ENCODE measurements at regions not wholly inside any gene's neighbourhood (a gene's known extent, or its start where the extent isn't known, plus 50 kb on each side); places are given as distances from the start of the nearest gene placed in this dataset.

DNA sequence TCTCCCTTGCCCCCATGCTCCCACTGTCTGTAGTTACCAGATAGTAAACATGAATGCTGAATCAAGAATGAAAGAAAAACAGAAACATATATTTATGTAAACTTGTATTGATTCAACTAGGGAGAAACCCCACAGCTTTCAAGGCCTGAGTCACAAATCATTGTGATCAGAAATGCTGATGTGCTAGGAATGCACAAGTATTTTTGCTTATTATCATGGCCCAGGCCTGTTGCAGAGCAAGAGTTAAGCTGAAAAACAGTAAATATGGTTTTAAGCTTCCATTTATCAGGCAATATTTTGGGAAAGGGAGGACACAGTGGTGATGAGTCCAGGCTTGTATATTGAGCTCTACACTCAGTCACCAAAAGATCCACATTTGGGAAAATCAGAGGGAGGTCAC is 669.6 kb downstream of the DIAPH3 start:
- TF ChIP-seq EZH2 (IDR thresholded peaks at IDR 0.05; ENCODE audit: borderline replicate concordance, low read length), result no peak
- TF ChIP-seq, protein P1, sequence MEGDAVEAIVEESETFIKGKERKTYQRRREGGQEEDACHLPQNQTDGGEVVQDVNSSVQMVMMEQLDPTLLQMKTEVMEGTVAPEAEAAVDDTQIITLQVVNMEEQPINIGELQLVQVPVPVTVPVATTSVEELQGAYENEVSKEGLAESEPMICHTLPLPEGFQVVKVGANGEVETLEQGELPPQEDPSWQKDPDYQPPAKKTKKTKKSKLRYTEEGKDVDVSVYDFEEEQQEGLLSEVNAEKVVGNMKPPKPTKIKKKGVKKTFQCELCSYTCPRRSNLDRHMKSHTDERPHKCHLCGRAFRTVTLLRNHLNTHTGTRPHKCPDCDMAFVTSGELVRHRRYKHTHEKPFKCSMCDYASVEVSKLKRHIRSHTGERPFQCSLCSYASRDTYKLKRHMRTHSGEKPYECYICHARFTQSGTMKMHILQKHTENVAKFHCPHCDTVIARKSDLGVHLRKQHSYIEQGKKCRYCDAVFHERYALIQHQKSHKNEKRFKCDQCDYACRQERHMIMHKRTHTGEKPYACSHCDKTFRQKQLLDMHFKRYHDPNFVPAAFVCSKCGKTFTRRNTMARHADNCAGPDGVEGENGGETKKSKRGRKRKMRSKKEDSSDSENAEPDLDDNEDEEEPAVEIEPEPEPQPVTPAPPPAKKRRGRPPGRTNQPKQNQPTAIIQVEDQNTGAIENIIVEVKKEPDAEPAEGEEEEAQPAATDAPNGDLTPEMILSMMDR (conservative IDR thresholded peaks at IDR 0.05 in 1 of 2, IDR thresholded peaks at IDR 0.05 in 1 of 2; ENCODE audit: extremely low read depth in 1 of 2, insufficient read depth in 1 of 2, low read depth in 1 of 2, low read length in 2 of 2), result no peak

Measured in mammary epithelial cell (primary cell).